ENCODE measurements at regions not wholly inside any gene's neighbourhood (a gene's known extent, or its start where the extent isn't known, plus 50 kb on each side); places are given as distances from the start of the nearest gene placed in this dataset.

- TF ChIP-seq CTCF (IDR thresholded peaks at IDR 0.05; ENCODE audit: insufficient read depth, low read length) (no peak), GABPA (IDR thresholded peaks at IDR 0.05; ENCODE audit: low read depth) (no peak), REST (IDR thresholded peaks at IDR 0.05; ENCODE audit: insufficient replicate concordance, low read depth) (no peak)
These were observed 79.4 kb upstream of the DCN start for GRCh38 chr12:91261820-91262676.
